T follicular helper cell (primary cell): ENCODE measurements at regions not wholly inside any gene's neighbourhood (a gene's known extent, or its start where the extent isn't known, plus 50 kb on each side); places are given as distances from the start of the nearest gene placed in this dataset.
"Not testable (repeated sequence)": the region's sequence is repeated elsewhere in the genome, so short reads cannot be mapped to it uniquely, and the experiment has no call there.

Experiments
- DNase-seq: peaks from one replicate; pipeline ENCODE4 v3.0.0-alpha.2; 2020; ENCODE audit warnings: low read depth

DNA sequence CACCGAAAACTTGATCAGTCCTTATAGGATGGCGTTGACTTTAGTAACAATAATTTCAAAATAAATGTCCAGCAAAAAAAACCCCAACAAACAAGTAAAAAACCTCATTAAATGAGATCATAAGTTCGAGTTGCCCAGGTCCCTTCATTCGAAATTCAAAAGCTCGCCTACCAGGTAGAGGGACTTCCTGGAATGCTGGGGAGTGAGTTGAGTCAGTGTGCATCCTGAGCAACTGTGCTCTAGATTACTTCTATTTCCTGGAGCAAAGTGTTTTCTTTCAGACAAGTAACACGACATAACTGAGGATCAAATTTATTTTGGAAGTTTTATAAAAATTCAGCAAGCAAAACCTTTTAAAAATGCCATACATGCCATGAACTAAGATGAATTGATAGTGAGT, 511.9 kb upstream of the CITED2 start:
- DNase-seq = no peak

DNA sequence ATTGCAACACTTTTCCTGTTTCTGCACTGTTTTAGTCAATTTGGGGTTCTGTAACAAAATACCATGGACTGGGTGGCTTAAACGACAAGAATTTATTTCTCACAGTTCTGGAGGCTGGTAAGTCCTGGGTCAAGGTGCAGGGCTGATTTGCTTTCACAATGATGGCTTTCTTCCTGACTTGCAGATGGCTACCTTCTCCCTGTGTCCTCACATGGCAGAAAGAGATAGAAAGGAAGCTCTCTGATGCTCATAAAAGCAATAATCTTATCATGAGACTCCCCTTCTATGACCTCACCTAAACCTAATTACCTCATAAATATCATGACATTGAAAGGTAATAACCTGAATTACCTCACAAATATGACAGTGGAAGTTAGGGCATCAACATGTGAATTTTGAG, 511.5 kb upstream of the CITED2 start:
- no peak for DNase-seq

DNA sequence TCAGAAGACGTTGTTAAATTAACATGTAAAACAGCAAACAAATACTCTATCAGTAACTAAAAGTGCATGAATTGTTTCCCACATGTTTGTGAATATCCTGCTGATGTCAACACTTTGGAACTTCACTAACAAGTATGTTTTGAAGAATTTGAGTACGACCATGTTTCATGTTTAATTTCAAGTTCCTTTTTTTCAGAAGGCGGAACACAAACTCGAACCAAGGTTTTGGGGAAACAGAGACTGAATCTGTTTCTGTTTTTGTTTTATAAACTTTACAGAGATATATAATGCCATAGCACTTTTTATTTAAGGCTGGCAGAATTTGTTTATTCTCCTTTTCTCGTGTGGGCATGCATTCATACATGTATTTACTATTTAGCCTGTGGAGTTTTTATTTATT, 509.3 kb upstream of the CITED2 start:
- DNase-seq = no peak

DNA sequence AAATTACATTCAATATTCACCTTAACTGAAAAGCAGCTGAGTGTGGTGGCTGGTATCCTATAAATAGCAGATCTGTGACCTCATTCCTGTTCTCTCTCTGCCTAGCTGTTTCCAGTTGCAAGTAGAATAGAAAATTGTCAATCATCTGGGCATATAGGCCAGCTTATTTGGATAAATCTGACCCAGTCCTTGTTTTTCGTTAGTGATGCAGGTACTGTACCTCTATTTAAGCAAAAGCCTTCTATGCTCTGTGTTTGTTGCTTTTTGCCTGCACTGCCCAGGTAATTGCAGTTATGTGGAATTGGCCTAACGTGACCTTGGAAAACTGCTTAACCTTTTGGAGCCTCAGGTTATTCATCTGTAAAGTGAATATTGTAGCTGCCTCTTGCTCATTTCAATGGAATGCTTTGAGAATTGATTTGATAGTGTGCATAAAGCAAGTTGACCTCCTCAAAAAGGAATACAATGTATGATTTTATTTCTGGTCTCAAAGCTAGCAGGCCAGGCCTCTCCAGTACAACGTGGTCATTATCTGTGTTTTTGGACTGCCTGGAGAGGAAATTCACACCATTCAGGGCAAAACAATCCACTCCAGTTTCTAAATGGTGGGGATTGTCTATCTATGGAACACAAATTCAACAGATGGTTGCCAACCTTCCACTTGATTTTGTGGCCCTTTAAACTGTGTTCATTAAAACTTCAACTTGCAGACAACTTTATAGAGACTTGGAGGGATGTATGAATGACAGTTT, 508.7 kb upstream of the CITED2 start:
- DNase-seq = no peak

DNA sequence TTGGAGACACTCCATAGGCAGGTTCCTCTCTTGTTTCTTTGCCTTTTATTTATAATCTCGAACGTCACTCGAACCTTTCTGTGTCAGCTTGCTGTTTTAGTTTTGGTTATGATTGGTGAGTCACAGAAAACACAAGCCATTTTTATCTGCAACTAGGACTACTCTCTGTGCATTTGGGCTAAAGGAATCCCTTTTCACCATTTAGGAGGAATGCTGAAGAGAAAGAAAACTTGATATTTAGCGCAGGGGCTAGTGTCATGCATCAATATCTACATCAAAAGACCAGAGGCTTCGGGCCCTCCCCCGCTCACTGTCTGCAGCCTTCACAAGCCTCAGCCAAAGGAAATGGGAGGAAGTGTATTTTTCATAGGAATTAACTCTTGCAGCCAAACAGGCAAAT, 507.8 kb upstream of the CITED2 start:
- no peak for DNase-seq

DNA sequence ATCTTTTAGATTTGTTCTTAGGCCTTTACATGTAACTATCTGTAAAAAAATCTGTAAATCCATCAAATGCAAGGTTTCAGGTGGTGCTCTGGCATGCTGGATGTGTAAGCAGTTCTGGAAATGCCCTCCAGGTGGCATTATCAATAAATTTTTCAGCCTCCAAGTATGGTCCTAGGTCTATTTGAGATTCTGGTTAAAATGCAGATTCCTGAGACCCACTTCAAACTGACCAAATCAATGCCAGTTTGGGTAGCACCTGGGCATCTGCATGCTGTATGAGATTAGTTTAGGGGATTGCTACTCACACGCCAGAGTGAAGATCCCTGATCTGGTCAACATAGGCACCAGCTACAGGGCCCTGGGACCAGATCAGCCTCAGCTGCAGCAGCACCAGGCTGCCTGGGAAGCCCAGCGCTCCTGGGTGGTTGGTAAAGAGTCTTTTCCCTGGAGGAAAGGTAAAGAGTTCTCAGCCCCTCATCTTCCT, 507.3 kb upstream of the CITED2 start:
- no peak for DNase-seq

DNA sequence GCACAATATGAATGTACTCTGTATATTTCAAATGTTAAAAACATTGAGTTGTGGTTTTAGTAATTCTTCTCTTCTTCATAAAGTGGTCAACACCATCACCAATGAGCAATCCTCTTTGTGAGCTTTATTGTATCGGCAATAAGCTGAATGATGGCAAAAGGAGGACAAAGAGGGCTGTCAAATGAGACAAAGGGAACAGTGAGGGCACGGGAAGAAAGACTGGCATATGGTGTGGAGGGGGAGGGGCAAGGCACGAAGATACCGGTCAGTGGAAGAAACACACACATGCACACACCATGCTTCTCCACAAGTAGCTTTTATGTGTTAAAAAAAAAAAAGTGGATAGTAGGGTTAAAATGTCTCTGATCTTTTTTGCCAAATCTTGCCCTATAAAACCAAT, 506.8 kb upstream of the CITED2 start:
- no peak for DNase-seq

DNA sequence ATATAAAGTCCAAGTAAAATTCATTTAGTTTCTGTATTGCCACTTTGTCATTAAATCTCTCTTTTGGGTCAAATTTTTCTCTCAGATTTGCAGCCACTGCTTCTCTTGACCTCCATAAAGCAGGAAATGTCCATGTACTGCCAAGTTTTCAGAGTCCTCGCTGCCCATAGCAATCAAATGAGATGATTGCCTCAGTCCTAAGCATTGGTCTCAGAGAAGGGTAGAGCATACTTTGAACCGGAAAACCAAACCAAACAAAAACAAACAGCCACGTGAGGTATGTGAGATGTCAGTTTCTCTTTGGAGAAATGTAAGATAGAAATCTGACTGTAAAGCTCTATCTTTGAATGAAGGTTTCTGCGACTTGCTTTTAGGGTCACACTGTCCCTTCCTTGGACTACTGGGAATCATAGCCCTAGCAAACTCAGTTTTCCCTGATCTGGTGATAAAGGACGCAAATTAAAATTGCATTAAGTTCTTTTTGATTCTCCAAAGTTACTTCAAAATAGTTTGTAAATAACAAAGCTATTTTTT, 505.4 kb upstream of the CITED2 start:
- DNase-seq = no peak

DNA sequence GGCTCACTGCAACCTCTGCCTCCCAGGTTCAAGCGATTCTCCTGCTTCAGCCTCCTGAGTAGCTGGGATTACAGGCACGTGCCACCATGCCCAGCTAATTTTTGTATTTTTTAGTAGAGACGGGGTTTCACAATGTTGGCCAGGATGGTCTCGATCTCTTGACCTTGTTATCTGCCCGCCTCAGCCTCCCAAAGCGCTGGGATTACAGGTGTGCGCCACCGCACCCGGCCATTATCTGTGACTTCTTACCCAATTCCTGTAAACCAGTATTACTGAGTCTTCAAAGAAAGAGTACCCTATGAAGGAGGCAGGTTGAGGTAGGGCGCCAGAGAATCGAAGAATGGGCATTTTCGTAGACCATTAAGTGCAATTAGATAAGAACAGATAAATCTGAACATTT, 504.8 kb upstream of the CITED2 start:
- DNase-seq = not testable (repeated sequence)

DNA sequence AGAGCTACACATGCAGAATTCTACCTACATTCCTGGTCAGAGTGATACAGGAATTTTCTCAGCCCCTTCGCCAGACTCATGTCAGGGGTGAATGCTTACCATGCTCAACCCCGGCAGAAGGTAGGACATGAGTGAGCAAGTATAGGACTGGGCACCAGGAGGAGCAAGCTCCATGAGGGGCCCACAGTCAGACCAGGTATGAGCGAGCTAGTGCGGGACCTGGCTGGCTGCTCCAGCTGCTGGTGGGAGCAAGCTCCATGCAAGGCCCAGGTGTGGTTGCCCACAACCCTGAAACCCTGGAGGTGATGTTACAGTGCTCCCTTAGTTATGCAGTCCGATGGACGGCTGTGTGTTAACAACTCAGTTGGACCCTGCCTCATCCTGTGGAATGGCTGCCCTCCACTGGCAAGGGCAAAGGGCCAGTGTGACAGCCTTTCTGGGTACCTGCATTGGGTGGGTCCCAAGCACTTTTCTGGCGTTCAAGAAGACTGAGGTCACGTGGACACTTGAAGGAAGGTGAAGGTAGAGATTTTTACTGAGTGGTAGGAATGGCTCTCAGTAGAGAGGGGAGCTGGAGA, 503.5 kb upstream of the CITED2 start:
- DNase-seq = no peak

DNA sequence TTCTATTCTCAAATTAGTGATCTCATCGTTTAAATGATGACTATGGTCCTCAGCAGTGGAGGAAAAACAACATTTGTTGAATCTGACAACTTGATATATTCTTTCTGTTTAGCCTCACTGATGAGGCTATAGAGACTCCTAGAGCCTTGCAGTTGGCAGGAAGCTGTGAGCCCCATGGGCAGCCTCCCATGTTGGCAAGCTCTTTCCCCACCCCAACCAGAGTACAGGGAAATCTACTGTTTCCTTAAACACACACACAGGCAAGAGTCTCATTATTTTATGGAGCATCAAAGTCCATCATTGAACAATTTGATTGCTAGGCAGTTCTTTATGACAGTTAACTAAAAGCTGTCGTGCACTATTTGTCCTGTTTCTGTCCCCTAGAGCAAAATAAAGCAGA, 498.2 kb upstream of the CITED2 start:
- DNase-seq = no peak

DNA sequence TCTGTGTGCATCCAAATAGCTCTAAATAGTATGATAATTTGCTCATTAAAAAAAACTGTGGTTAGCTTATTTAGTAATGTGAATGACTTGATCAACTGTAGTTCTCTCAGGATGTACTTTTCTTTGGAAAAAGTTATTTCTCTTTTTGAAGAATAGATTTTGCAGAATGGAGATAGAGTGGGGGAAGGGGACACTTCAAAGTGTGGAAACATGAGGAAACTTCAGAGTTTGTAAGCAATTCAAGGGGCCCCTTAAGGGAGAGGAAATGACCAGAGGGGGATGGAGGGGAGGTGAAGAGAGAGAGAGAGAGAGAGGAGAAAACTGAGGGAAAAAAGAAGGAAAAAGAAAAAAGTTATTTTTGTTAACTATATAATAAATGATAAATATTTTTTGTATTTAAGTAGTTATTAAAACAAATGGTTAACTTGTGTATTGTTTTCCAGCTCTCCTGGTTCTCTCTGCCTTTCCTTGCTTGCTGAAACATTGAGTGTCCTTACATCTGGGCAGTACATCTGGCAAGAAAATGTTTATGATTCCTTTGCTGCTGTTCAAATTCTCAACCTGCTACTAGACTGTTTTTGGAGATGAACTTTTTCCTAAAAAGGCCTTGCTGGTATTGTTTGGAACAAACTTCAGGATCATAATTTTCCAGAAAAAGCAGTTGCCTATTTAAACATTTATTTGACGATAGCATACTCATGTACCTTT, 497.5 kb upstream of the CITED2 start:
- no peak for DNase-seq

DNA sequence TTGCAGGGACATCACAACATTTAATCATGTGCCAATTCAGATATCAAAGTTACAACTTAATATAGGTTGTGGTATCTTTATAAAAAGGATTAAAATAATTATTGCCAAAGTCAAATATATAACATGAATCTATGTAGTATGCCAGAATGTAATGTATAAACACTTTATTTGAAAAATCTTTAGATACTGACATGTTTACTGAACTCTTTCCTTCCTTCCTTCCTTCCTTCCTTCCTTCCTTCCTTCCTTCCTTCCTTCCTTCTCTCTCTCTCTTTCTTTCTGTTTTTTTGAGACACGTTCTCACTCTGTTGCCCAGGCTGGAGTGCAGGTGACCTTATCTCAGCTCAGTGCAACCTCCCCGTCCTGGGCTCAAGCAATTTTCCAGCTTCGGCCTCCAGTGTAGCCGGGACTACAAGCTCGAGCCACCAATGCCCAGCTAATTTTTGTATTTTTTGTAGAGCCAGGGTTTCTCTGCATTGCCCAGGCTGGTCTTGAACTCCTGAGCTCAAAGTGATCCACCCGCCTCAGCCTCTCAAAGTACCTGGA, 496.8 kb upstream of the CITED2 start:
- no peak for DNase-seq

DNA sequence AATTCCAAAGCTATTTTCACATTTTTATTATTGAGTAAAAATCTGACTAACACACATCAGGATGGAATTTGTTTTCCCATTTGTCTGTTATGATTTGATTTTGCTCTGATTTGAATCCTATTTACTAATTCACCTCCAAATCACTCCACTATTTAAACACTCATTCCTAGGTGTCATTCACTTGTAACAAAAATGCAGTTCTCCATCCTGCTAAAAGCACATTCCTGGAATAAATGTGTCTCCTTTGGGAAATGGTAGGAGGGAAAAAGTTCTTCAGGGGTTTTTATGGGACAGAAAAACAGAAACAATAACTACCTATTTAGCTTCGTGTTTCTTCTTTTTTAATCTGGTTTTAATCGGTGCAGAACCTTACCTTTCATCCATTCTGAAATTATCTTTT, 494.1 kb upstream of the CITED2 start:
- DNase-seq = no peak

DNA sequence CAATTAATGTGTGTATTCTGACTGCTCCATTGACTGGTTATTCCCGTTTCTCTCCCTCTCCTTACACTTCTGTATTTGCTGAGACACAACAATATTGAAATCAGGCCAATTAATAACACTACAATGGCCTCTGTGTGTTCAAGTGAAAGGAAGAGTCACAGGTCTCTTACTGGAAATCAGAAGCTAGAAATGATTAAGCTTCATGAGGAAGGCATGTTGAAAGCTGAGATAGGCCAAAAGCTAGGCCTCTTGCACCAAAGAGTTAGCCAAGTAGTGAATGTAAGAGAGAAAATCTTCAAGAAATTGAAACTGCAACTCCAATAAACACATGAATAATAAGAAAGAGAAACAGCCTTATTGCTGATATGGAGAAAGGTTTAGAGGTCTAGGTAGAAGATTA, 489.5 kb upstream of the CITED2 start:
- no peak for DNase-seq

DNA sequence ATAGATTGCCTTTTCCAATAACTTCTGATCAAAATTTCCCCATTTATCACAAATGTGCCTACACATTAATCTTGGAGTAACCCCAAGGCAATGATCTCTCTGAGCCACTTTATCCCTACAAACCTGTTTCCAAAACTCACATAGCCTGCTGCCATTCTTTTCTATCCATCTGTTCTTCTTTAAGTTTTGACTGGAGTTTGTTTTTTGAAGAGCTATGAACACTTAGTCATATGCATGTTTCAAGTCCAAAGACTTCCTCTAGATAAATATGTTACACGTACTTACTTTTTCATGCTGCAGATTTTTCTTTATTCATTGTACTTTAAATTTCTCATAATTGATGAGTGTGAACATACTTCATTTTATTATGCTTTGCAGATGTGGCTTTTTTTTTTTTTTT, 488.9 kb upstream of the CITED2 start:
- no peak for DNase-seq

DNA sequence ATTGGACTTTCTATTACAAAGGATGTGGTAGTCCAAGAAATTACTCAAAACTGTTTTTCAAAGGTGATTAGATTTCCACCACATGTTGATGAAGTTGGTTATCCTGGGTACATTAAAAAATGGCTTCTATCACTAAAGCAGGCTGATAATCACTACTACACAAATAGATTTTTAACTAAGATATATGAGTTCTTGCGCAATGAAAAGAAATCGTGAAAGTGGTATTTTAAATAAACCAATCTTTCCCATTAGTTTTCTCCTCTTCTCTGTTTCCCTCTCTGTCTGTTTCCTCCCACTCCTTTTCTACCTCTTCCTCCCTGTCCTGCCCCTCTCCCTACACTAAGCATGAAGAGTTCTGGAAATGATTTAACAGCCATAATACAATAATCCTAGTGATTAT, 487.9 kb upstream of the CITED2 start:
- DNase-seq = no peak

DNA sequence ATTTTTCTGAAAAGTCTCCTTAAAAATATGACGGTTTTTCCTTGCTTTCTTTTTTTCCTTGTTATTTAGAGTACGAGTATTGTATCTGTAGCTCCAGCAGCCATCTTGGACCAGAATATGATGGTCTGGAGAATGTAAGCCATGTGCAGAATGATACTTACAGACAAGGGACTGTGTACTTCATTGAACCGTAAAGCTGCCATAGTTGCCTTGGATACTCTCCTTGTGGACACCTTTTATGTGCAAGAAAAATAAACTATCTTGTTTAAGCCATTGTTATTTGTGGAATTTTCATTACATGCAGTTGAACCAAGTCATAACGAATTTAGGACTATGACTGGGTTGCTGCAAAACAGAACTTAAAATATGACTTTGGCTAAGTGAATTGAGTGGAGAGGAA, 485.8 kb upstream of the CITED2 start:
- no peak for DNase-seq

DNA sequence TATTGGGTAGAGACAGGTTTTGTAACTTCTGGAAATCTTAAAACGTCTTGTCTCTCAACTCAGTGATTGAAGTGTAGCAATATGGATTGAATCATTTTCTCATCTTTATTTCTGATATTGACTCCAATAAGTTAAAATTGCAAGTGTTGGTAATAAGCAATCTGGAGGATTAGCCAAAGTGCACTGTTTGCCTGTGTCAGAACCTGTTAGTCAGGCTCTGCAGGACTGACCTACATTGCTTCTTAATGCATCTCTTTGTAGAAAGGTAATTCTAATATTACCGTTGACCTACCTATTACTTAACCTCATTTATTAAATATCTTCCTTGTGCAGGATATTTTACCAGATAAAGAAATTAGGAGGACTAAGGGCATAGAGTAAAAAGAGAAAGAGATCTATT, 484.0 kb upstream of the CITED2 start:
- DNase-seq = no peak

DNA sequence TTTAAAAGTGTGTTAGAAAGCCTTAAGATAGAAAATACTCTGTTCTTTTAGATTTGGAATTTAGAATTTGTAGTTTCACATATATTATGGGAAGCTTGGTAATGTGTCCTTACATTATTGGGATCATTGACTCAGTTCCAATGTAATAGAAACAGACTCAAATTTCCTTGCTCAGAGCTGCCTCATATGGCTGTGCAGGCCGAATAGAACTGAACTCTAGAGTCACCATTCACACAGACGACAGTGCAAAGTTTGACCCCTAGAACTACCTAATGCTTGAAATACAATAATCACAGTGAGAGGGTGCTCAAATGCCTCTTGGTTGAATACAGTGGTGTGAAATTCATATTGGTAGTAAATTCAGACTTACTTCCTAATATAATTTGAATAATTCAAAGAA, 482.7 kb upstream of the CITED2 start:
- DNase-seq = no peak

DNA sequence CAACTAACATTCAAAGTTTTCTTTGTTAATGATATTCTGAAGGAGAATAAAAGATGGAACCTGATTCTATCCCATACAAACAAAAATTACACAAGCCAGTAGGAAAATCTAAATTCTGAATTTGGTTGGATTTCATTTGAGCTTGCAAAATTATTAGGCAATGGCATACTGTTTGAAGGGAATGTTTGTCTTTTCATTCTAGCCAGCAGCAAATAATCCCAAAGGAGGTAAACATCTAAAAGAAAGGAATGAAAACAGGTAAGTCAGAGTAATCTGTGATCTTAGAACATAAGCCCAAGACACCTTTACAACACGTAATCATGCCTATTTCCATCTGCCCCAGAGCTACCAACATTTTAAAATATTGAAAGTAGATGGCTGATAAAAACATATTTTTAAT, 482.1 kb upstream of the CITED2 start:
- DNase-seq = no peak

DNA sequence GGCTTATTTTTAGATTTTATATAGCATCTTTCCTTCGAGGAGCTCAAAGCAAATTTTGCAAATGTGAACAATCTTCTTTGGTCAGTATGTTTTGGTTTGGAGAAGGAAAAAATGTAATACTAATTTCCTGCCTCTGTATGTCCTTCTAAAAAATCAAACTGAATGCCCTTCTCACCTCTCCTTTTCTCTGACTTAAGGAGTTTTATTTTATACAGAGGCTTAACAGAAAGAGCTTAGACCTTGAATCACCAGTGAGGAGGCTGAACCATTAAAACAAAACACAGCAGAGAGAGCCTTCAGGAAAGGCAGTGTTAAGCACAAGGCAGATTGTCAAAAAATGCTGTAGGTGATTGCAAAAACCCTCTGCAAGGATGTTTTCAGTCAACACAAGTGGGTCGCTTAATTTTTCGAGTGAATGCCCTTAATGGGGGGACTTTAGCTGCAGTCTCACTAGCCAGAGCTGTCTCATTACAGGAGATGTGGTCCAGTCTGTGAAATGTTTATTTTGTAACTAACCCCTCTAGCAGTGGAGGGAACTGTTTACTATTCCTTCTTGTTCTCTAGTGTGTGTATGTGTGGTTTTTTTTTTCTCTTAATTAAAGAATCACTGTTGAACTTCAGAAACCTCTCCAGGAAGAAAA, 481.3 kb upstream of the CITED2 start:
- DNase-seq = no peak
